Germinal center (tissue), 1 donor: ENCODE measurements at regions not wholly inside any gene's neighbourhood (a gene's known extent, or its start where the extent isn't known, plus 50 kb on each side); places are given as distances from the start of the nearest gene placed in this dataset.
"Not testable (repeated sequence)": the region's sequence is repeated elsewhere in the genome, so short reads cannot be mapped to it uniquely, and the experiment has no call there.

Experiments used
- DNase-seq: peaks from one replicate; pipeline ENCODE4 v3.0.0; 2012; ENCODE audit warnings: mixed read lengths, low spot score

GRCh38 chr13:59305896-59306295 lies 857.8 kb downstream of the DIAPH3 start:
- no peak for DNase-seq

- DNase-seq = no peak
These were observed 851.0 kb downstream of the DIAPH3 start for GRCh38 chr13:59312776-59313175.

GRCh38 chr13:59318320-59318930 lies 845.3 kb downstream of the DIAPH3 start:
- DNase-seq = peak; percentile 3

- no peak for DNase-seq
These were observed 844.5 kb downstream of the DIAPH3 start for GRCh38 chr13:59319276-59319675.

- no peak for DNase-seq
These were observed 843.7 kb downstream of the DIAPH3 start for GRCh38 chr13:59320021-59320420.

GRCh38 chr13:59324401-59324800 lies 839.3 kb downstream of the DIAPH3 start:
- DNase-seq = not testable (repeated sequence)

GRCh38 chr13:59326717-59327116 lies 837.0 kb downstream of the DIAPH3 start:
- no peak for DNase-seq

GRCh38 chr13:59330764-59331163 lies 833.0 kb downstream of the DIAPH3 start:
- no peak for DNase-seq

GRCh38 chr13:59332966-59333365 lies 830.8 kb downstream of the DIAPH3 start:
- DNase-seq = no peak

GRCh38 chr13:59337070-59337469 lies 826.7 kb downstream of the DIAPH3 start:
- DNase-seq = no peak

- DNase-seq = no peak
These were observed 823.6 kb downstream of the DIAPH3 start for GRCh38 chr13:59340151-59340550.

GRCh38 chr13:59340581-59340980 lies 823.1 kb downstream of the DIAPH3 start:
- no peak for DNase-seq

GRCh38 chr13:59342400-59342799 lies 821.3 kb downstream of the DIAPH3 start:
- DNase-seq = no peak

- no peak for DNase-seq
These were observed 820.6 kb downstream of the DIAPH3 start for GRCh38 chr13:59343132-59343531.

- no peak for DNase-seq
These were observed 819.5 kb downstream of the DIAPH3 start for GRCh38 chr13:59343993-59344822.

GRCh38 chr13:59345311-59345710 lies 818.4 kb downstream of the DIAPH3 start:
- DNase-seq = no peak

- no peak for DNase-seq
These were observed 816.6 kb downstream of the DIAPH3 start for GRCh38 chr13:59346999-59347723.

- DNase-seq = no peak
These were observed 815.1 kb downstream of the DIAPH3 start for GRCh38 chr13:59348617-59349016.

GRCh38 chr13:59352600-59352999 lies 811.1 kb downstream of the DIAPH3 start:
- no peak for DNase-seq

GRCh38 chr13:59354665-59355369 lies 808.9 kb downstream of the DIAPH3 start:
- no peak for DNase-seq

GRCh38 chr13:59356607-59357006 lies 807.1 kb downstream of the DIAPH3 start:
- no peak for DNase-seq

- DNase-seq = no peak
These were observed 805.7 kb downstream of the DIAPH3 start for GRCh38 chr13:59358014-59358413.
